ENCODE measurements at regions not wholly inside any gene's neighbourhood (a gene's known extent, or its start where the extent isn't known, plus 50 kb on each side); places are given as distances from the start of the nearest gene placed in this dataset.
A peak's percentile ranks its signal among the peaks of the same experiment; 100 is the strongest.
"Not testable (repeated sequence)": the region's sequence is repeated elsewhere in the genome, so short reads cannot be mapped to it uniquely, and the experiment has no call there.

- DNase-seq: no peak
These were observed 147.2 kb downstream of the NDUFA12 start for GRCh38 chr12:94856324-94856723.

GRCh38 chr12:94855853-94856252, 147.6 kb downstream of the NDUFA12 start:
- DNase-seq: peak; percentile 83

- no peak for DNase-seq
These were observed 152.0 kb downstream of the NDUFA12 start for GRCh38 chr12:94851396-94852028.

- DNase-seq: no peak
These were observed 154.0 kb downstream of the NDUFA12 start for GRCh38 chr12:94849411-94849976.

GRCh38 chr12:94848966-94849365, 154.5 kb downstream of the NDUFA12 start:
- no peak for DNase-seq

- no peak for DNase-seq
These were observed 158.4 kb downstream of the NDUFA12 start for GRCh38 chr12:94845110-94845509.

- DNase-seq: no peak
These were observed 159.0 kb downstream of the NDUFA12 start for GRCh38 chr12:94844452-94844851.

GRCh38 chr12:94841904-94842610, 161.4 kb downstream of the NDUFA12 start:
- no peak for DNase-seq

- no peak for DNase-seq
These were observed 162.3 kb downstream of the NDUFA12 start for GRCh38 chr12:94841177-94841576.

- no peak for DNase-seq
These were observed 164.2 kb downstream of the NDUFA12 start for GRCh38 chr12:94839347-94839746.

- peak; percentile 39 for DNase-seq
These were observed 166.4 kb downstream of the NDUFA12 start for GRCh38 chr12:94836952-94837670.

- DNase-seq: no peak
These were observed 169.4 kb downstream of the NDUFA12 start for GRCh38 chr12:94834036-94834625.

GRCh38 chr12:94832780-94833681, 170.5 kb downstream of the NDUFA12 start:
- DNase-seq: no peak

GRCh38 chr12:94832105-94832504, 171.4 kb downstream of the NDUFA12 start:
- DNase-seq: no peak

- no peak for DNase-seq
These were observed 172.3 kb downstream of the NDUFA12 start for GRCh38 chr12:94831081-94831751.

GRCh38 chr12:94829552-94829951, 173.9 kb downstream of the NDUFA12 start:
- DNase-seq: no peak

GRCh38 chr12:94819011-94819410, 168.7 kb upstream of the TMCC3 start:
- DNase-seq: no peak

GRCh38 chr12:94817695-94818075, 167.3 kb upstream of the TMCC3 start:
- DNase-seq: no peak

GRCh38 chr12:94817201-94817600, 166.8 kb upstream of the TMCC3 start:
- DNase-seq: not testable (repeated sequence)

GRCh38 chr12:94816746-94817145, 166.4 kb upstream of the TMCC3 start:
- not testable (repeated sequence) for DNase-seq

- no peak for DNase-seq
These were observed 165.6 kb upstream of the TMCC3 start for GRCh38 chr12:94815958-94816357.

GRCh38 chr12:94815450-94815849, 165.1 kb upstream of the TMCC3 start:
- DNase-seq: no peak
